OCI-LY3 (cell line): ENCODE measurements at regions not wholly inside any gene's neighbourhood (a gene's known extent, or its start where the extent isn't known, plus 50 kb on each side); places are given as distances from the start of the nearest gene placed in this dataset.

Experiments used
- H2AFZ ChIP-seq: fragments of 200-600, 300-600 bp; shearing (Covaris generic); 2 replicates; pipeline ENCODE4 v1.6.0; 2014; ENCODE audit warnings: antibody characterized with exemption, low read depth, low read length
- H3K27ac ChIP-seq: fragments of 200-600, 300-600 bp; sonication (generic); 2 replicates; pipeline ENCODE4 v1.5.1; 2014; ENCODE audit warnings: mild to moderate bottlenecking, low read length, moderate library complexity, mixed read lengths
- H3K27me3 ChIP-seq: fragments of 200-600, 300-600 bp; sonication (generic); 2 replicates; pipeline ENCODE4 v1.6.1; 2014; ENCODE audit warnings: low read depth, low read length, mixed read lengths
- H3K36me3 ChIP-seq: fragments of 200-600, 300-600 bp; sonication (generic); replicated peaks from 2 replicates; pipeline ENCODE3; 2014; ENCODE audit warnings: low read depth, low read length, mixed read lengths
- H3K4me1 ChIP-seq: fragments of 300-600, 200-600 bp; sonication (generic); 2 replicates; pipeline ENCODE4 v1.6.1; 2014; ENCODE audit warnings: low read length, mixed read lengths
- H3K4me2 ChIP-seq: fragments of 200-600, 300-600 bp; sonication (generic); 2 replicates; pipeline ENCODE4 v1.6.1; 2014; ENCODE audit warnings: low read length, mixed read lengths
- H3K4me3 ChIP-seq: fragments of 300-600, 200-600 bp; sonication (generic); 2 replicates; pipeline ENCODE4 v1.5.1; 2014; ENCODE audit warnings: antibody characterized with exemption, mild to moderate bottlenecking, low read length, moderate library complexity
- H3K79me2 ChIP-seq: fragments of 300-600, 200-600 bp; shearing (Covaris generic); 2 replicates; pipeline ENCODE4 v1.6.1; 2014; ENCODE audit warnings: mild to moderate bottlenecking, low read length, mixed read lengths
- H3K9ac ChIP-seq: fragments of 300-600, 200-600 bp; shearing (Covaris generic); 2 replicates; pipeline ENCODE4 v1.6.0; 2014; ENCODE audit warnings: mild to moderate bottlenecking, low read length, moderate library complexity
- H3K9me3 ChIP-seq: fragments of 200-600, 300-600 bp; shearing (Covaris generic); 2 replicates; pipeline ENCODE4 v1.6.1; 2014; ENCODE audit warnings: low read length, mixed read lengths; ENCODE audit not compliant: insufficient read depth
- H4K20me1 ChIP-seq: fragments of 200-600, 300-600 bp; sonication (generic); 2 replicates; pipeline ENCODE4 v1.6.1; 2016; ENCODE audit warnings: low read length, mixed read lengths; ENCODE audit not compliant: insufficient read depth
- EZH2phosphoT487 ChIP-seq: fragments of 200-600 bp; shearing (Covaris generic); IDR thresholded peaks from 2 replicates; pipeline ENCODE4 v1.6.1; 2018; ENCODE audit warnings: antibody characterized with exemption, mixed run types, low read depth
- TF ChIP-seq, protein P1 (sequence below): fragments of 200-600, 300-600 bp; sonication (generic); IDR thresholded peaks from 2 replicates; pipeline ENCODE4 v1.5.1; 2014; ENCODE audit warnings: antibody characterized with exemption, low read length, low read depth

DNA sequence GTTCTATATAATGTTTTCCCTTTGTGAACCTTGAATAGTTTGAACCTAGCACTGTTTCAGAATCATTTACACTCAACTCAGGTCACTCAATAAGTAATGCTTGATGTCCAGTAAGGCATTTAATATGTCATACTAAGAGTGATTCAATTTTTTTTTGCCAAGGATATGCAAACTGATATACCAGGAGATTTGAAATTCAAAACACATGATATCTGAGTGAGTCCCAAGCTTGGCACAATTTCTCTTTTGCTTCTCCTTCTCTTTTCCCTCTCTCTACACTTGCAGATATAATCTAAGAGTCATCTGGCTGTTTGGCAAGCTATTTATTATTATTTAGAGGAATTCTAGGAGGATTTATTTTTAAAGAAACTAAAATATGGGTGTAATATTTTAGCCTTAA is 61.6 kb upstream of the SPAG17 start:
- H2AFZ ChIP-seq: no peak overlapping the region
- no peak overlapping the region for H3K4me3 ChIP-seq
- H3K27ac ChIP-seq: no peak overlapping the region
- H3K36me3 ChIP-seq: no peaks in the 10 kb centered on the region
- no peak overlapping the region for H3K9ac ChIP-seq
- H3K4me1 ChIP-seq: no peaks in the 10 kb centered on the region
- TF ChIP-seq, protein P1, sequence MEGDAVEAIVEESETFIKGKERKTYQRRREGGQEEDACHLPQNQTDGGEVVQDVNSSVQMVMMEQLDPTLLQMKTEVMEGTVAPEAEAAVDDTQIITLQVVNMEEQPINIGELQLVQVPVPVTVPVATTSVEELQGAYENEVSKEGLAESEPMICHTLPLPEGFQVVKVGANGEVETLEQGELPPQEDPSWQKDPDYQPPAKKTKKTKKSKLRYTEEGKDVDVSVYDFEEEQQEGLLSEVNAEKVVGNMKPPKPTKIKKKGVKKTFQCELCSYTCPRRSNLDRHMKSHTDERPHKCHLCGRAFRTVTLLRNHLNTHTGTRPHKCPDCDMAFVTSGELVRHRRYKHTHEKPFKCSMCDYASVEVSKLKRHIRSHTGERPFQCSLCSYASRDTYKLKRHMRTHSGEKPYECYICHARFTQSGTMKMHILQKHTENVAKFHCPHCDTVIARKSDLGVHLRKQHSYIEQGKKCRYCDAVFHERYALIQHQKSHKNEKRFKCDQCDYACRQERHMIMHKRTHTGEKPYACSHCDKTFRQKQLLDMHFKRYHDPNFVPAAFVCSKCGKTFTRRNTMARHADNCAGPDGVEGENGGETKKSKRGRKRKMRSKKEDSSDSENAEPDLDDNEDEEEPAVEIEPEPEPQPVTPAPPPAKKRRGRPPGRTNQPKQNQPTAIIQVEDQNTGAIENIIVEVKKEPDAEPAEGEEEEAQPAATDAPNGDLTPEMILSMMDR: no peak
- TF ChIP-seq EZH2phosphoT487: no peak
- H3K79me2 ChIP-seq: no peaks in the 10 kb centered on the region
- H3K9me3 ChIP-seq: no peaks in the 10 kb centered on the region
- no peak overlapping the region for H3K4me2 ChIP-seq
- no peaks in the 10 kb centered on the region for H4K20me1 ChIP-seq
- no peaks in the 10 kb centered on the region for H3K27me3 ChIP-seq

DNA sequence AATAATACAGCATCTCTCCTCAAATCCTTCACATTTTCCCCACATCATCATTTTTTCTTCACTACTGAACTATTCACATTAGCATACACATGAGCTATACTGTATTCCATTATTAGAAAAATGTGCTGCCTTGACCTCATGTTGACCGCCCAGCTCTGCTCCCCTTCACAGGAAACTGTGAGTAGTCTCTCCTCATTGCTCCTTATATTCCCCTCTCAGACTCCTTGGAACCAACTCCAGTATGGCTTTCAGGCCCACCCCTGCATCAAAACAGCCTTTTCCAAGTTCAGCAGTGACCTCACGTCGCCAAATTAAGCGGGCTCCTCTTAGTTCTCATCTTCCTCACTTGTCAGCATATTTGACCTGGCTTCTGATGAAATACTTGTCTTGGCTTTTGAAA is 59.2 kb upstream of the SPAG17 start:
- H2AFZ ChIP-seq: no peak overlapping the region
- H3K9me3 ChIP-seq: no peaks in the 10 kb centered on the region
- H3K27me3 ChIP-seq: no peaks in the 10 kb centered on the region
- no peaks in the 10 kb centered on the region for H4K20me1 ChIP-seq
- no peaks in the 10 kb centered on the region for H3K4me1 ChIP-seq
- no peak overlapping the region for H3K4me3 ChIP-seq
- H3K36me3 ChIP-seq: no peaks in the 10 kb centered on the region
- H3K27ac ChIP-seq: no peak overlapping the region
- H3K9ac ChIP-seq: no peak overlapping the region
- no peaks in the 10 kb centered on the region for H3K79me2 ChIP-seq
- TF ChIP-seq, protein P1: no peak
- no peak for TF ChIP-seq EZH2phosphoT487
- no peak overlapping the region for H3K4me2 ChIP-seq

- Histone ChIP-seq H3K9ac (no peak overlapping the region), H3K27me3 (no peaks in the 10 kb centered on the region), H3K9me3 (no peaks in the 10 kb centered on the region), H4K20me1 (no peaks in the 10 kb centered on the region), H3K4me3 (no peak overlapping the region), H3K79me2 (no peaks in the 10 kb centered on the region), H3K4me2 (no peak overlapping the region), H2AFZ (no peak overlapping the region), H3K27ac (no peak overlapping the region), H3K4me1 (no peaks in the 10 kb centered on the region), H3K36me3 (no peaks in the 10 kb centered on the region)
- TF ChIP-seq, protein P1: no peak
- no peak for TF ChIP-seq EZH2phosphoT487
Observed at GRCh38 chr1:118243269-118243668, 58.2 kb upstream of the SPAG17 start.
